GM12878 (cell line): ENCODE measurements at regions not wholly inside any gene's neighbourhood (a gene's known extent, or its start where the extent isn't known, plus 50 kb on each side); places are given as distances from the start of the nearest gene placed in this dataset.

Experiments
- ATAC-seq: fragments of 200-7000 bp; cut with Tn5 transposase; 3 replicates; pipeline ENCODE4 v1.9.1; 2020; ENCODE audit warnings: mild to moderate bottlenecking, moderate library complexity
- BruUV-seq: library from RNA; stranded (reverse); fragments of 400-500 nt; replicated peaks from 2 replicates; lab custom pipeline; 2021; lab: Mats Ljungman, UMichigan
- CTCF ChIA-PET: fragments of 300-600 bp; sonication (Branson Sonifier 250); formaldehyde crosslinking; extraction: SDS; loops from one replicate; lab custom pipeline; 2021; ENCODE audit warnings: inconsistent platforms; lab: Yijun Ruan, JAX
- POLR2A ChIA-PET: fragments of 350-600 bp; formaldehyde crosslinking; extraction: SDS; loops from one replicate; lab custom pipeline; 2021; ENCODE audit warnings: inconsistent platforms; lab: Charles Lee
- RAD21 ChIA-PET: fragments of 300-600 bp; sonication (Branson Sonifier 250); formaldehyde crosslinking; loops from one replicate; lab custom pipeline; 2023; ENCODE audit warnings: antibody characterized with exemption; ENCODE audit not compliant: unreplicated experiment; lab: Charles Lee
- SMC1A ChIA-PET: fragments of 300-600 bp; sonication (Branson Sonifier 250); formaldehyde crosslinking; loops from one replicate; lab custom pipeline; 2023; ENCODE audit not compliant: unreplicated experiment, uncharacterized antibody; lab: Charles Lee
- DNase-seq: peaks from one replicate; pipeline ENCODE4 v3.0.0-alpha.2; 2011; ENCODE audit warnings: low read depth, low spot score
- FAIRE-seq: peaks from 3 replicates; lab custom pipeline; 2011; peaks lifted over from hg19 to GRCh38; lab: Jason Lieb, UNC
- H2AFZ ChIP-seq: 2 replicates; pipeline ENCODE4 v1.6.0; 2011; ENCODE audit warnings: low read depth, low read length, control low read depth; ENCODE audit not compliant: control insufficient read depth
- H3K27ac ChIP-seq: 2 replicates; pipeline ENCODE4 v1.5.1; 2011; ENCODE audit warnings: control low read depth; ENCODE audit not compliant: control insufficient read depth, insufficient read depth
- H3K27me3 ChIP-seq, 2 experiments: replicated peaks in 1 of 2; 2 replicates each; pipeline versions ENCODE4 v1.6.0 to v1.6.1; 2011; ENCODE audit warnings: low read length in 1 of 2; ENCODE audit not compliant: control insufficient read depth in 2 of 2, insufficient read depth in 2 of 2
- H3K36me3 ChIP-seq, 2 experiments: 2 replicates each; pipeline ENCODE4 v1.5.1; 2011; ENCODE audit warnings: low read length in 1 of 2; ENCODE audit not compliant: control insufficient read depth in 2 of 2, insufficient read depth in 2 of 2
- H3K4me1 ChIP-seq: 2 replicates; pipeline ENCODE4 v1.6.1; 2011; ENCODE audit warnings: mild to moderate bottlenecking, low read length, moderate library complexity, mixed read lengths; ENCODE audit not compliant: control insufficient read depth, insufficient read depth
- H3K4me2 ChIP-seq: 2 replicates; pipeline ENCODE4 v1.6.0; 2011; ENCODE audit warnings: control low read depth; ENCODE audit not compliant: control insufficient read depth, insufficient read depth
- H3K4me3 ChIP-seq: fragments of 200-600 bp; sonication (generic); 2 replicates; pipeline ENCODE4 v1.5.1; 2016
- H3K79me2 ChIP-seq: 2 replicates; pipeline ENCODE4 v1.6.0; 2011; ENCODE audit warnings: low read length; ENCODE audit not compliant: control insufficient read depth, insufficient read depth
- H3K9ac ChIP-seq: 2 replicates; pipeline ENCODE4 v1.8.0; 2011; ENCODE audit warnings: low read length, control low read depth, mixed read lengths; ENCODE audit not compliant: control insufficient read depth, insufficient read depth
- H3K9me3 ChIP-seq: replicated peaks from 3 replicates; pipeline ENCODE4 v1.5.1; 2011; ENCODE audit warnings: mild to moderate bottlenecking, low read length; ENCODE audit not compliant: control insufficient read depth, insufficient read depth
- H4K20me1 ChIP-seq: 2 replicates; pipeline ENCODE4 v1.6.0; 2011; ENCODE audit not compliant: control insufficient read depth, insufficient read depth
- BHLHE40 ChIP-seq, 2 experiments: fragments of 450-650 bp in 1 of 2; IDR thresholded peaks; 2 replicates each; pipeline ENCODE4 v1.6.1; 2011 to 2017; ENCODE audit warnings: low read depth in 2 of 2, borderline replicate concordance in 1 of 2, improper control_type of control experiment in 1 of 2, low read length in 1 of 2, mild to moderate bottlenecking in 1 of 2
- CHD2 ChIP-seq: IDR thresholded peaks from 2 replicates; pipeline ENCODE4 v1.6.1; 2011; ENCODE audit warnings: low read depth, low read length, improper control_type of control experiment, borderline replicate concordance
- FOS ChIP-seq: IDR thresholded peaks from 3 replicates; pipeline ENCODE4 v1.6.1; 2011; ENCODE audit warnings: borderline replicate concordance; ENCODE audit not compliant: insufficient read length; ENCODE audit errors: extremely low read depth
- FOXK2 ChIP-seq: fragments of 450-650 bp; IDR thresholded peaks from 2 replicates; pipeline ENCODE4 v1.6.1; 2017; ENCODE audit warnings: mild to moderate bottlenecking, moderate library complexity
- MEF2A ChIP-seq: IDR thresholded peaks from 2 replicates; pipeline ENCODE4 v1.6.1; 2011; ENCODE audit warnings: low read depth, mild to moderate bottlenecking, low read length, moderate library complexity; ENCODE audit not compliant: insufficient read depth
- NR2C2 ChIP-seq: IDR thresholded peaks from 2 replicates; pipeline ENCODE4 v1.6.1; 2011; ENCODE audit warnings: borderline replicate concordance, low read depth; ENCODE audit not compliant: control insufficient read depth, insufficient read length
- NR2F1 ChIP-seq: fragments of 450-650 bp; conservative IDR thresholded peaks from 2 replicates; pipeline ENCODE4 v1.6.1; 2017; ENCODE audit warnings: mild to moderate bottlenecking
- SP1 ChIP-seq: IDR thresholded peaks from one replicate; pipeline ENCODE4 v1.6.1; 2011; ENCODE audit warnings: low read depth, low read length
- ZBED1 ChIP-seq: IDR thresholded peaks from 2 replicates; pipeline ENCODE4 v1.6.1; 2016; ENCODE audit warnings: borderline replicate concordance
- ZNF207 ChIP-seq: fragments of 450-650 bp; IDR thresholded peaks from 2 replicates; pipeline ENCODE4 v1.6.1; 2014; ENCODE audit warnings: antibody characterized with exemption, mild to moderate bottlenecking, borderline replicate concordance
- WGBS: methylation state at CpG from one replicate; pipeline ENCODE4 v1.1.6; 2016; ENCODE audit warnings: low lambda C conversion rate; ENCODE audit not compliant: insufficient replicate concordance, insufficient coverage; ENCODE audit errors: missing lambda C conversion rate; 5-methylcytosine and 5-hydroxymethylcytosine counted together
- in situ Hi-C: fragments of 300-500 bp; cut with MboI; formaldehyde crosslinking; loops from 9 replicates; pipeline ENCODE4 v1.14.3; 2018; ENCODE audit warnings: mixed read lengths
- intact Hi-C: fragments of 100-400 bp; cut with micrococcal nuclease; formaldehyde crosslinking; loops from one replicate; pipeline ENCODE4 v1.14.2; 2022; ENCODE audit not compliant: unreplicated experiment
- TF ChIP-seq, protein P1 (sequence below): fragments of 150-350 bp; IDR thresholded peaks from 2 replicates; pipeline ENCODE4 v1.6.1; 2016; ENCODE audit warnings: low read depth, low read length
- TF ChIP-seq, protein P2 (sequence below): fragments of 450-650 bp; IDR thresholded peaks from 2 replicates; pipeline ENCODE4 v1.6.1; 2017; ENCODE audit warnings: mild to moderate bottlenecking, moderate library complexity
- TF ChIP-seq, protein P3 (sequence below): fragments of 450-650 bp; IDR thresholded peaks from 2 replicates; pipeline ENCODE4 v1.6.1; 2017; ENCODE audit warnings: mild to moderate bottlenecking, low read depth, inconsistent platforms; ENCODE audit not compliant: poor library complexity, severe bottlenecking

DNA sequence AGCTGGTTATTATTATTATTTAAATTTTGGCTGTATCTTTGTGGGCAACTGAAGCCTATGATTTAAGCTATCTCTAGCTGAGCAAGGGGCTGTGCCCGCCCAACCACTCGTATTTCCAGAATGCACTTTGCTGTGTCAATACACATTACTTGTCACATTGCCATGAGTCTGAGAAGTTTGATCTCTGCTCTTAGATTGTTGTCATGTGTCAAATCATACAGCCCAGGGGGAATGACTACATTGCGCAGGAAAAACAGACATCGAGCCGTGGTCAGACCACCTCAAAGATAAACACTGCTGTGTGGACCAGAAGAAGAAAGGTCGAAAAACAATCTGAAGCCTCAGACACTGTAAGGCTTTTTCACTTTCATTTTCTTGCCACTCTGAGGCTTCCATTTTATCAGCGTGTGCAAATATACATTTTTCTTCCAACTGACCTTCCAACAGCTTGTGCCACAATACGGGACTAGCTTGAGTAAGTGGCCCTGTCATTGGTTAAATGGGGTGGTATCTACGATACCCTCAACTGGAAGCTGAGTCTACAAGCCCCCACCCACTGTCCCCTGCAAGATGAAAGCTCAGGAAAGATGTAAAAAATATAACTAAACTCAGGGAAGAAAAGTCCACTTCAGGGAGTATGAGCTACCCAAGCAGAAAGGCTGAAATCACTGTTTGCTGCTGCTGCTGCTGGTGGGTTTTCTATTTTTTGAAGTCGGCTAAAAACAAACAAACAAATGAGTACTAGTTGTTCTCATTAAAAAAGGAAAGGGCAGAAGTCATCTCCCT is 603.0 kb downstream of the BNC2 start:
- peak; percentile 63 for ATAC-seq
- POLR2A ChIA-PET, result no interaction called here
- TF ChIP-seq NR2F1, result no peak
- TF ChIP-seq, protein P1, sequence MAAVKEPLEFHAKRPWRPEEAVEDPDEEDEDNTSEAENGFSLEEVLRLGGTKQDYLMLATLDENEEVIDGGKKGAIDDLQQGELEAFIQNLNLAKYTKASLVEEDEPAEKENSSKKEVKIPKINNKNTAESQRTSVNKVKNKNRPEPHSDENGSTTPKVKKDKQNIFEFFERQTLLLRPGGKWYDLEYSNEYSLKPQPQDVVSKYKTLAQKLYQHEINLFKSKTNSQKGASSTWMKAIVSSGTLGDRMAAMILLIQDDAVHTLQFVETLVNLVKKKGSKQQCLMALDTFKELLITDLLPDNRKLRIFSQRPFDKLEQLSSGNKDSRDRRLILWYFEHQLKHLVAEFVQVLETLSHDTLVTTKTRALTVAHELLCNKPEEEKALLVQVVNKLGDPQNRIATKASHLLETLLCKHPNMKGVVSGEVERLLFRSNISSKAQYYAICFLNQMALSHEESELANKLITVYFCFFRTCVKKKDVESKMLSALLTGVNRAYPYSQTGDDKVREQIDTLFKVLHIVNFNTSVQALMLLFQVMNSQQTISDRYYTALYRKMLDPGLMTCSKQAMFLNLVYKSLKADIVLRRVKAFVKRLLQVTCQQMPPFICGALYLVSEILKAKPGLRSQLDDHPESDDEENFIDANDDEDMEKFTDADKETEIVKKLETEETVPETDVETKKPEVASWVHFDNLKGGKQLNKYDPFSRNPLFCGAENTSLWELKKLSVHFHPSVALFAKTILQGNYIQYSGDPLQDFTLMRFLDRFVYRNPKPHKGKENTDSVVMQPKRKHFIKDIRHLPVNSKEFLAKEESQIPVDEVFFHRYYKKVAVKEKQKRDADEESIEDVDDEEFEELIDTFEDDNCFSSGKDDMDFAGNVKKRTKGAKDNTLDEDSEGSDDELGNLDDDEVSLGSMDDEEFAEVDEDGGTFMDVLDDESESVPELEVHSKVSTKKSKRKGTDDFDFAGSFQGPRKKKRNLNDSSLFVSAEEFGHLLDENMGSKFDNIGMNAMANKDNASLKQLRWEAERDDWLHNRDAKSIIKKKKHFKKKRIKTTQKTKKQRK, result no peak
- no peak for TF ChIP-seq MEF2A
- no peak for TF ChIP-seq BHLHE40 (IDR thresholded peaks at IDR 0.05; ENCODE audit: borderline replicate concordance in 1 of 2, low read depth in 2 of 2, low read length in 1 of 2)
- no peak for TF ChIP-seq CHD2
- TF ChIP-seq NR2C2, result no peak
- no peak for TF ChIP-seq ZBED1
- TF ChIP-seq, protein P2, sequence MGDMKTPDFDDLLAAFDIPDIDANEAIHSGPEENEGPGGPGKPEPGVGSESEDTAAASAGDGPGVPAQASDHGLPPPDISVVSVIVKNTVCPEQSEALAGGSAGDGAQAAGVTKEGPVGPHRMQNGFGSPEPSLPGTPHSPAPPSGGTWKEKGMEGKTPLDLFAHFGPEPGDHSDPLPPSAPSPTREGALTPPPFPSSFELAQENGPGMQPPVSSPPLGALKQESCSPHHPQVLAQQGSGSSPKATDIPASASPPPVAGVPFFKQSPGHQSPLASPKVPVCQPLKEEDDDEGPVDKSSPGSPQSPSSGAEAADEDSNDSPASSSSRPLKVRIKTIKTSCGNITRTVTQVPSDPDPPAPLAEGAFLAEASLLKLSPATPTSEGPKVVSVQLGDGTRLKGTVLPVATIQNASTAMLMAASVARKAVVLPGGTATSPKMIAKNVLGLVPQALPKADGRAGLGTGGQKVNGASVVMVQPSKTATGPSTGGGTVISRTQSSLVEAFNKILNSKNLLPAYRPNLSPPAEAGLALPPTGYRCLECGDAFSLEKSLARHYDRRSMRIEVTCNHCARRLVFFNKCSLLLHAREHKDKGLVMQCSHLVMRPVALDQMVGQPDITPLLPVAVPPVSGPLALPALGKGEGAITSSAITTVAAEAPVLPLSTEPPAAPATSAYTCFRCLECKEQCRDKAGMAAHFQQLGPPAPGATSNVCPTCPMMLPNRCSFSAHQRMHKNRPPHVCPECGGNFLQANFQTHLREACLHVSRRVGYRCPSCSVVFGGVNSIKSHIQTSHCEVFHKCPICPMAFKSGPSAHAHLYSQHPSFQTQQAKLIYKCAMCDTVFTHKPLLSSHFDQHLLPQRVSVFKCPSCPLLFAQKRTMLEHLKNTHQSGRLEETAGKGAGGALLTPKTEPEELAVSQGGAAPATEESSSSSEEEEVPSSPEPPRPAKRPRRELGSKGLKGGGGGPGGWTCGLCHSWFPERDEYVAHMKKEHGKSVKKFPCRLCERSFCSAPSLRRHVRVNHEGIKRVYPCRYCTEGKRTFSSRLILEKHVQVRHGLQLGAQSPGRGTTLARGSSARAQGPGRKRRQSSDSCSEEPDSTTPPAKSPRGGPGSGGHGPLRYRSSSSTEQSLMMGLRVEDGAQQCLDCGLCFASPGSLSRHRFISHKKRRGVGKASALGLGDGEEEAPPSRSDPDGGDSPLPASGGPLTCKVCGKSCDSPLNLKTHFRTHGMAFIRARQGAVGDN, result no peak
- no peak for TF ChIP-seq SP1
- no peak for TF ChIP-seq ZNF207
- TF ChIP-seq FOXK2, result no peak
- TF ChIP-seq, protein P3, sequence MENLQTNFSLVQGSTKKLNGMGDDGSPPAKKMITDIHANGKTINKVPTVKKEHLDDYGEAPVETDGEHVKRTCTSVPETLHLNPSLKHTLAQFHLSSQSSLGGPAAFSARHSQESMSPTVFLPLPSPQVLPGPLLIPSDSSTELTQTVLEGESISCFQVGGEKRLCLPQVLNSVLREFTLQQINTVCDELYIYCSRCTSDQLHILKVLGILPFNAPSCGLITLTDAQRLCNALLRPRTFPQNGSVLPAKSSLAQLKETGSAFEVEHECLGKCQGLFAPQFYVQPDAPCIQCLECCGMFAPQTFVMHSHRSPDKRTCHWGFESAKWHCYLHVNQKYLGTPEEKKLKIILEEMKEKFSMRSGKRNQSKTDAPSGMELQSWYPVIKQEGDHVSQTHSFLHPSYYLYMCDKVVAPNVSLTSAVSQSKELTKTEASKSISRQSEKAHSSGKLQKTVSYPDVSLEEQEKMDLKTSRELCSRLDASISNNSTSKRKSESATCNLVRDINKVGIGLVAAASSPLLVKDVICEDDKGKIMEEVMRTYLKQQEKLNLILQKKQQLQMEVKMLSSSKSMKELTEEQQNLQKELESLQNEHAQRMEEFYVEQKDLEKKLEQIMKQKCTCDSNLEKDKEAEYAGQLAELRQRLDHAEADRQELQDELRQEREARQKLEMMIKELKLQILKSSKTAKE, result no peak
- no peak for TF ChIP-seq FOS

More for the DNA sequence above, 603.0 kb downstream of the BNC2 start:
- Histone ChIP-seq H3K9me3 (no peaks in the 10 kb centered on the region; the same call in 2 of the 3 replicates), H3K4me3 (no peak overlapping the region), H3K27ac (no peak overlapping the region), H3K9ac (no peak overlapping the region), H2AFZ (peak overlapping the region; percentile 46; the same call in 1 of the 2 replicates), H3K79me2 (no peaks in the 10 kb centered on the region), H4K20me1 (no peaks in the 10 kb centered on the region), H3K4me2 (no peak overlapping the region), H3K27me3 (no peaks in the 10 kb centered on the region), H3K36me3 (no peaks in the 10 kb centered on the region), H3K4me1 (no peaks in the 10 kb centered on the region)
- no peak for DNase-seq
- in situ Hi-C loops, result no loop called here
- BruUV-seq, result no TSS peak
- intact Hi-C loops, result no loop called here
- RAD21 ChIA-PET, result interaction anchor here (0.6 to 1.0 kb wide), 2 partner anchors 243 to 459 kb away, joined by 3 read pairs; no protein-coding TSS in a partner anchor
- FAIRE-seq, result no peak
- CTCF ChIA-PET, result interaction anchor here (0.8 to 1.6 kb wide), 8 partner anchors 11 to 554 kb away, joined by 3 to 5 read pairs (median 3); no protein-coding TSS in a partner anchor
- WGBS, result 53% methylated on average over 10 of the region's 10 CpGs
- SMC1A ChIA-PET, result interaction anchor here (0.9 to 1.4 kb wide), 5 partner anchors 13 to 466 kb away, joined by 3 to 4 read pairs (median 4); no protein-coding TSS in a partner anchor
